T-cell (primary cell): ENCODE measurements at regions not wholly inside any gene's neighbourhood (a gene's known extent, or its start where the extent isn't known, plus 50 kb on each side); places are given as distances from the start of the nearest gene placed in this dataset.

Source experiments
- ATAC-seq, 4 experiments: fragments of 200-7000 bp in 3 of 4; fragments of 150-1000 bp in 1 of 4; cut with Tn5 transposase; replicated peaks in 1 of 4; 1 replicate in 3 of 4; 2 replicates in 1 of 4; pipeline ENCODE4 v1.10.0; 2021; ENCODE audit warnings: moderate library complexity in 3 of 4, mild to moderate bottlenecking in 2 of 4, moderate number of reproducible peaks in 1 of 4
- CTCF ChIA-PET, 2 donors: fragments of 300-600 bp; sonication (Branson Sonifier 250); formaldehyde crosslinking; loops; one replicate each; lab custom pipeline; 2022; ENCODE audit warnings: antibody characterized with exemption in 2 of 2; lab: Charles Lee
- POLR2A ChIA-PET, 2 donors: fragments of 300-600 bp; sonication (Branson Sonifier 250); formaldehyde crosslinking; loops; one replicate each; lab custom pipeline; 2022; ENCODE audit warnings: antibody characterized with exemption in 2 of 2; lab: Charles Lee
- DNase-seq, 35 experiments: peaks; one replicate each; pipeline versions ENCODE4 v3.0.0 to v3.0.0-alpha.2; 2013 to 2023
- H3K27ac ChIP-seq: one replicate; pipeline ENCODE4 v1.5.1; 2013; ENCODE audit warnings: low read length
- H3K27me3 ChIP-seq, 2 experiments: replicated peaks in 1 of 2; 1 replicate in 1 of 2; 2 replicates in 1 of 2; pipeline versions ENCODE4 v1.6.1 to v1.7.0; 2013; ENCODE audit warnings: low read length in 1 of 2, mixed read lengths in 1 of 2; ENCODE audit not compliant: control insufficient read depth in 2 of 2, insufficient read depth in 2 of 2; ENCODE audit errors: extremely low read depth in 1 of 2
- H3K36me3 ChIP-seq, 2 donors: 1 replicate in 1 of 2; 2 replicates in 1 of 2; pipeline versions ENCODE4 v1.6.1 to v1.7.0; 2013; ENCODE audit warnings: low read length in 1 of 2; ENCODE audit not compliant: control insufficient read depth in 2 of 2, insufficient read depth in 1 of 2; ENCODE audit errors: extremely low read depth in 1 of 2
- H3K4me1 ChIP-seq, 2 experiments: 1 replicate in 1 of 2; 2 replicates in 1 of 2; pipeline versions ENCODE4 v1.6.1 to v1.7.0; 2013; ENCODE audit warnings: low read length in 2 of 2, mixed read lengths in 1 of 2; ENCODE audit not compliant: insufficient read depth in 2 of 2, control insufficient read depth in 1 of 2; ENCODE audit errors: extremely low read depth in 1 of 2
- H3K4me3 ChIP-seq, 2 donors: 1 replicate in 1 of 2; 2 replicates in 1 of 2; pipeline versions ENCODE4 v1.5.1 to v1.7.0; 2013; ENCODE audit warnings: mild to moderate bottlenecking in 2 of 2, low read length in 1 of 2, moderate library complexity in 1 of 2; ENCODE audit not compliant: control insufficient read depth in 1 of 2; ENCODE audit errors: extremely low read depth in 1 of 2
- H3K9me3 ChIP-seq: 2 replicates; pipeline ENCODE4 v1.7.0; 2013
- H3K27ac Mint-ChIP-seq, 2 donors: one replicate each; pipeline ENCODE4 v1.8.0; 2020 to 2021; ENCODE audit warnings: mild to moderate bottlenecking in 2 of 2, mixed read lengths in 2 of 2
- H3K27me3 Mint-ChIP-seq, 2 donors: one replicate each; pipeline ENCODE4 v1.8.0; 2021 to 2022; ENCODE audit warnings: mixed read lengths in 2 of 2
- H3K36me3 Mint-ChIP-seq: one replicate; pipeline ENCODE4 v1.8.0; 2021; ENCODE audit warnings: mixed read lengths
- H3K4me1 Mint-ChIP-seq, 3 donors: one replicate each; pipeline ENCODE4 v1.8.0; 2020 to 2022; ENCODE audit warnings: mixed read lengths in 3 of 3, mild to moderate bottlenecking in 1 of 3
- H3K4me3 Mint-ChIP-seq, 3 donors: one replicate each; pipeline ENCODE4 v1.8.0; 2020 to 2022; ENCODE audit warnings: mild to moderate bottlenecking in 3 of 3, mixed read lengths in 3 of 3, moderate library complexity in 3 of 3
- H3K9me3 Mint-ChIP-seq, 3 donors: one replicate each; pipeline ENCODE4 v1.8.0; 2020 to 2022; ENCODE audit warnings: mixed read lengths in 3 of 3
- WGBS: methylation state at CpG from one replicate; pipeline ENCODE4 v1.1.5; 2013; ENCODE audit warnings: missing lambda C conversion rate; ENCODE audit not compliant: insufficient coverage; 5-methylcytosine and 5-hydroxymethylcytosine counted together

- H3K36me3 ChIP-seq, result no peaks in the 10 kb centered on the region
- Mint-ChIP-seq H3K36me3 (no peaks in the 10 kb centered on the region), H3K4me3 (no peak overlapping the region), H3K27ac (no peak overlapping the region), H3K4me1 (no peaks in the 10 kb centered on the region), H3K9me3 (peaks cover 5 to 21% (median 17%) of the 10 kb centered on the region in 3 donors), H3K27me3 (no peaks in the 10 kb centered on the region)
- no peaks in the 10 kb centered on the region for H3K4me1 ChIP-seq
- ChIA-PET CTCF (no interaction called here), POLR2A (no interaction called here)
- H3K4me3 ChIP-seq, result no peak overlapping the region
- H3K27me3 ChIP-seq, result no peaks in the 10 kb centered on the region
- H3K27ac ChIP-seq, result no peak overlapping the region
- DNase-seq, result no peak
- H3K9me3 ChIP-seq, result no peaks in the 10 kb centered on the region
- no peak for ATAC-seq
- no CpG with 5 or more reads among the region's 4 CpGs for WGBS
Measured at GRCh38 chr9:80520231-80520630, 948.5 kb downstream of the TLE4 start.

GRCh38 chr9:80518441-80518840 lies 946.7 kb downstream of the TLE4 start:
- ChIA-PET CTCF (no interaction called here), POLR2A (interaction anchor here in 1 of 2 donors (0.8 kb wide), 1 partner anchor 1249 kb away, joined by 4 read pairs; no protein-coding TSS in a partner anchor)
- Histone ChIP-seq H3K27me3 (no peaks in the 10 kb centered on the region), H3K4me1 (no peaks in the 10 kb centered on the region), H3K36me3 (no peaks in the 10 kb centered on the region), H3K9me3 (no peaks in the 10 kb centered on the region), H3K4me3 (no peak overlapping the region), H3K27ac (no peak overlapping the region)
- no peak for DNase-seq
- H3K27ac Mint-ChIP-seq, result no peak overlapping the region
- peaks cover 5 to 22% (median 21%) of the 10 kb centered on the region in 3 donors for H3K9me3 Mint-ChIP-seq
- WGBS, result no CpG with 5 or more reads among the region's 3 CpGs
- H3K36me3 Mint-ChIP-seq, result no peaks in the 10 kb centered on the region
- H3K4me3 Mint-ChIP-seq, result no peak overlapping the region
- no peak for ATAC-seq
- H3K4me1 Mint-ChIP-seq, result no peaks in the 10 kb centered on the region
- H3K27me3 Mint-ChIP-seq, result no peaks in the 10 kb centered on the region

DNA sequence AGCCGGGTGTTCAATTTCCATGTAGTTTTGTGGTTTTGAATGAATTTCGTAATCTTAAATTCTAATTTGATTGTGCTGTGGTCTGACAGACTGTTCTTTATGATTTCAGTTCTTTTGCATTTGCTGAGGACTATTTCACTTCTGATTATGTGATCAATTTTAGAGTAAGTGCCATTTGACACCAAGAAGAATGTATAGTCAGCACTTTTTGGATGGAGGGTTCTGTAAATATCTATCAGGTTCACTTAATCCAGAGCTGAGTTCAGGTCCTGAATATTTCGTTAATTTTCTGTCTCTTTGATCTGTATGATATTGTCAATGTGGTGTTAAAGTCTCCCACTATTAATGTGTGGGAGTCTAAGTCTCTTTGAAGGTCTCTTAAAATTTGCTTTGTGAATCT lies 944.9 kb downstream of the TLE4 start:
- Histone ChIP-seq H3K4me1 (no peaks in the 10 kb centered on the region), H3K27ac (no peak overlapping the region), H3K4me3 (no peak overlapping the region), H3K27me3 (no peaks in the 10 kb centered on the region), H3K36me3 (no peaks in the 10 kb centered on the region), H3K9me3 (no peaks in the 10 kb centered on the region)
- Mint-ChIP-seq H3K4me3 (no peak overlapping the region), H3K4me1 (no peaks in the 10 kb centered on the region), H3K27me3 (no peaks in the 10 kb centered on the region), H3K36me3 (no peaks in the 10 kb centered on the region), H3K27ac (no peak overlapping the region), H3K9me3 (peaks cover 5 to 26% (median 22%) of the 10 kb centered on the region in 3 donors)
- WGBS, result no CpG with 5 or more reads among the region's 3 CpGs
- ATAC-seq, result no peak
- DNase-seq, result no peak
- ChIA-PET CTCF (no interaction called here), POLR2A (no interaction called here)

- Mint-ChIP-seq H3K36me3 (no peaks in the 10 kb centered on the region), H3K27ac (no peak overlapping the region), H3K9me3 (peaks cover 0 to 13% (median 9%) of the 10 kb centered on the region in 3 donors), H3K27me3 (no peaks in the 10 kb centered on the region), H3K4me1 (no peaks in the 10 kb centered on the region), H3K4me3 (no peak overlapping the region)
- ATAC-seq (no peak), DNase-seq (no peak)
- no CpG with 5 or more reads among the region's 1 CpG for WGBS
- Histone ChIP-seq H3K9me3 (no peaks in the 10 kb centered on the region), H3K36me3 (no peaks in the 10 kb centered on the region), H3K27ac (no peak overlapping the region), H3K4me3 (no peak overlapping the region), H3K27me3 (no peaks in the 10 kb centered on the region), H3K4me1 (no peaks in the 10 kb centered on the region)
- CTCF ChIA-PET, result no interaction called here
- POLR2A ChIA-PET, result interaction anchor here in 1 of 2 donors (0.7 kb wide), 1 partner anchor 1651 kb away, joined by 3 read pairs; no protein-coding TSS in a partner anchor
Measured at GRCh38 chr9:80509358-80509757, 937.6 kb downstream of the TLE4 start.

GRCh38 chr9:80507611-80508010 lies 935.8 kb downstream of the TLE4 start:
- no peaks in the 10 kb centered on the region for H3K27me3 Mint-ChIP-seq
- no peak overlapping the region for H3K4me3 Mint-ChIP-seq
- no peaks in the 10 kb centered on the region for H3K4me1 Mint-ChIP-seq

GRCh38 chr9:80504601-80505230 lies 933.0 kb downstream of the TLE4 start:
- H3K4me1 ChIP-seq, result no peaks in the 10 kb centered on the region
- H3K27ac Mint-ChIP-seq, result no peak overlapping the region
- CTCF ChIA-PET, result interaction anchor here in 1 of 2 donors (0.5 kb wide), 1 partner anchor 392 kb away, joined by 5 read pairs; no protein-coding TSS in a partner anchor
- H3K9me3 Mint-ChIP-seq, result peaks cover 0 to 6% (median 0%) of the 10 kb centered on the region in 3 donors
- H3K27me3 ChIP-seq, result no peaks in the 10 kb centered on the region
- H3K27me3 Mint-ChIP-seq, result no peaks in the 10 kb centered on the region
- POLR2A ChIA-PET, result no interaction called here
- H3K36me3 Mint-ChIP-seq, result no peaks in the 10 kb centered on the region
- no peaks in the 10 kb centered on the region for H3K36me3 ChIP-seq
- no peak overlapping the region for H3K4me3 Mint-ChIP-seq
- WGBS, result 57% methylated on average over 6 of the region's 7 CpGs
- no peak overlapping the region for H3K4me3 ChIP-seq
- DNase-seq (no peak), ATAC-seq (no peak)
- H3K9me3 ChIP-seq, result no peaks in the 10 kb centered on the region
- H3K27ac ChIP-seq, result no peak overlapping the region
- no peaks in the 10 kb centered on the region for H3K4me1 Mint-ChIP-seq

More at GRCh38 chr9:80507611-80508010, 935.8 kb downstream of the TLE4 start:
- DNase-seq (no peak), ATAC-seq (no peak)
- Histone ChIP-seq H3K27ac (no peak overlapping the region), H3K9me3 (no peaks in the 10 kb centered on the region), H3K36me3 (no peaks in the 10 kb centered on the region), H3K4me1 (no peaks in the 10 kb centered on the region), H3K4me3 (no peak overlapping the region), H3K27me3 (no peaks in the 10 kb centered on the region)
- POLR2A ChIA-PET, result no interaction called here
- CTCF ChIA-PET, result no interaction called here
- Mint-ChIP-seq H3K9me3 (peaks cover 0 to 9% (median 9%) of the 10 kb centered on the region in 3 donors), H3K36me3 (no peaks in the 10 kb centered on the region), H3K27ac (no peak overlapping the region)
- WGBS, result no CpG with 5 or more reads among the region's 3 CpGs
